ENCODE measurements at regions not wholly inside any gene's neighbourhood (a gene's known extent, or its start where the extent isn't known, plus 50 kb on each side); places are given as distances from the start of the nearest gene placed in this dataset.

- Histone ChIP-seq H3K27ac (no peak overlapping the region), H3K27me3 (no peaks in the 10 kb centered on the region), H3K36me3 (no peaks in the 10 kb centered on the region), H3K9me3 (no peaks in the 10 kb centered on the region), H3K4me3 (no peak overlapping the region), H3K4me1 (no peaks in the 10 kb centered on the region)
- DNase-seq (ENCODE audit: low spot score in 2 of 2), result no peak
- no peak for TF ChIP-seq POLR2AphosphoS5 (IDR thresholded peaks at IDR 0.05)
- no peak for TF ChIP-seq POLR2A (IDR thresholded peaks at IDR 0.05)
- TF ChIP-seq, protein P1, sequence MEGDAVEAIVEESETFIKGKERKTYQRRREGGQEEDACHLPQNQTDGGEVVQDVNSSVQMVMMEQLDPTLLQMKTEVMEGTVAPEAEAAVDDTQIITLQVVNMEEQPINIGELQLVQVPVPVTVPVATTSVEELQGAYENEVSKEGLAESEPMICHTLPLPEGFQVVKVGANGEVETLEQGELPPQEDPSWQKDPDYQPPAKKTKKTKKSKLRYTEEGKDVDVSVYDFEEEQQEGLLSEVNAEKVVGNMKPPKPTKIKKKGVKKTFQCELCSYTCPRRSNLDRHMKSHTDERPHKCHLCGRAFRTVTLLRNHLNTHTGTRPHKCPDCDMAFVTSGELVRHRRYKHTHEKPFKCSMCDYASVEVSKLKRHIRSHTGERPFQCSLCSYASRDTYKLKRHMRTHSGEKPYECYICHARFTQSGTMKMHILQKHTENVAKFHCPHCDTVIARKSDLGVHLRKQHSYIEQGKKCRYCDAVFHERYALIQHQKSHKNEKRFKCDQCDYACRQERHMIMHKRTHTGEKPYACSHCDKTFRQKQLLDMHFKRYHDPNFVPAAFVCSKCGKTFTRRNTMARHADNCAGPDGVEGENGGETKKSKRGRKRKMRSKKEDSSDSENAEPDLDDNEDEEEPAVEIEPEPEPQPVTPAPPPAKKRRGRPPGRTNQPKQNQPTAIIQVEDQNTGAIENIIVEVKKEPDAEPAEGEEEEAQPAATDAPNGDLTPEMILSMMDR (IDR thresholded peaks at IDR 0.05), result no peak
- no peak for TF ChIP-seq EP300 (IDR thresholded peaks at IDR 0.05)
Observed at GRCh38 chr11:111104185-111104584, 141.3 kb upstream of the POU2AF2 start.

DNA sequence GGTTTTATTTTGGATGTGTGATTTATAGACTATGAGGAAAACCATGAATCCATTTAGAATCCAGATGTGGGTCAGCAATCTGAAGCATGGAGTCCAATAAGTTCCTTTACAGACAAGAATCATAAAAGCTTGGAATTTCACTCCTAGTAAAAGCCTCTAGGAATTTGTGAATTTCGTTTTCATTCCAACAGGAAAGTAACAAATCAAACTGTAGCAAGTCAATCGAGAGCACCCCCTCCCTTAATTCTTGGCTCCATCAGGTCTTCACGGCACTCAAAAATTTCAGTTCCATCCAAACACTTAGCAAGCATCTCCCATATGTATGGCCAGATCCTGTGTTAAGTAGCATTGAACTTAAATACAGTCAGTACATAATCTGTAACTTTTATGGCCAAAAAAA is 143.6 kb upstream of the POU2AF2 start:
- TF ChIP-seq POLR2AphosphoS5 (IDR thresholded peaks at IDR 0.05) (no peak), POLR2A (IDR thresholded peaks at IDR 0.05) (no peak), EP300 (IDR thresholded peaks at IDR 0.05) (no peak)
- TF ChIP-seq, protein P1 (IDR thresholded peaks at IDR 0.05), result no peak
- Histone ChIP-seq H3K36me3 (no peaks in the 10 kb centered on the region), H3K9me3 (no peaks in the 10 kb centered on the region), H3K27me3 (no peaks in the 10 kb centered on the region), H3K4me1 (no peaks in the 10 kb centered on the region), H3K27ac (no peak overlapping the region), H3K4me3 (no peak overlapping the region)
- 37% methylated on average over 3 of the region's 3 CpGs for WGBS
- no peak for DNase-seq (ENCODE audit: low spot score in 2 of 2)

GRCh38 chr11:111099028-111099713 is 146.4 kb upstream of the POU2AF2 start:
- Histone ChIP-seq H3K4me3 (no peak overlapping the region), H3K4me1 (no peaks in the 10 kb centered on the region), H3K9me3 (no peaks in the 10 kb centered on the region), H3K27me3 (no peaks in the 10 kb centered on the region), H3K27ac (no peak overlapping the region), H3K36me3 (no peaks in the 10 kb centered on the region)
- no peak for TF ChIP-seq EP300 (IDR thresholded peaks at IDR 0.05)
- no peak for TF ChIP-seq POLR2A (IDR thresholded peaks at IDR 0.05)
- TF ChIP-seq, protein P1 (IDR thresholded peaks at IDR 0.05), result no peak
- no peak for TF ChIP-seq POLR2AphosphoS5 (IDR thresholded peaks at IDR 0.05)
- 80% methylated on average over 2 of the region's 2 CpGs for WGBS
- no peak for DNase-seq (ENCODE audit: low spot score in 2 of 2)

DNA sequence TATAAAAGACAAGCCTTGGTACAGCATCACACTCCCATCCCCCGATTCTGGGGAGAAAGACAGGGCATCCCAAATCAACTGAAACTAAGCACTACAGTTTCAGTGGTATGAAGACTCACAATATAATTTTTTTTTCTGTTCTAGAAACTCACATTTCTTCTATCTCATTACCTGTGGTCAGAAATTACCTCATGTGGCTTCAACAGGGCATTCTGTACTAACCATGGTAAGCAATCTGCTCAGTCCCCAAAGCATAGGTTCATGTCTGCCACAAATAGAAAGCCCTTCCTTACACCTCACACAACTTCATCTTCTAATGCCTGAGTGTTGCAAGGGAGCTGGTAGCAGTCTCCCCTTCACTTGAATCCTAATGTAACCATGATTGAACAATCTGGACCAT is 147.4 kb upstream of the POU2AF2 start:
- WGBS, result 78% methylated on average over 1 of the region's 1 CpG
- Histone ChIP-seq H3K36me3 (no peaks in the 10 kb centered on the region), H3K27ac (no peak overlapping the region), H3K4me1 (no peaks in the 10 kb centered on the region), H3K27me3 (no peaks in the 10 kb centered on the region), H3K9me3 (no peaks in the 10 kb centered on the region), H3K4me3 (no peak overlapping the region)
- no peak for TF ChIP-seq POLR2AphosphoS5 (IDR thresholded peaks at IDR 0.05)
- TF ChIP-seq EP300 (IDR thresholded peaks at IDR 0.05), result no peak
- TF ChIP-seq, protein P1 (IDR thresholded peaks at IDR 0.05), result no peak
- TF ChIP-seq POLR2A (IDR thresholded peaks at IDR 0.05), result no peak
- DNase-seq (ENCODE audit: low spot score in 2 of 2), result no peak

DNA sequence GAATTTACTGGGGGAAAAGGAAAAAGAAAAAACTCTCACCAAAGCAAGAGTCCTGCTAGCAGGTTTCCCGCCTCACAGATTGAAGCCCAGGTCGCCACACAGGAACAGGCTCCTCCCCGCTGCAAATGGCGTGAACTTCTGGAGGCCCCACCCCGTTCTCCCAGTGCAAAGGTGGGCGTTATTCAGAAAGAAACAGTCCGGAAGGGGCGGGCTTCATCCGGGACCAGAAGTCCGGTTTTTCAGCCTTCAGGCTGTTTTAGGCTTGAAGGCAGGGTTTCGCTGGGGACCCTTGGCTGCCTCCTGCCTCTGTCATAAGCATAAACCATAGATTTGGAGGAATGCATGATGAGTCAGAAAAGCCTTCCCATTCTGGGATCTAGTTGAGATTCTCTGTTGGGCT is 148.3 kb upstream of the POU2AF2 start:
- 56% methylated on average over 11 of the region's 11 CpGs for WGBS
- TF ChIP-seq POLR2A (IDR thresholded peaks at IDR 0.05) (no peak), EP300 (IDR thresholded peaks at IDR 0.05) (no peak), POLR2AphosphoS5 (IDR thresholded peaks at IDR 0.05) (no peak)
- TF ChIP-seq, protein P1 (IDR thresholded peaks at IDR 0.05), result no peak
- Histone ChIP-seq H3K36me3 (no peaks in the 10 kb centered on the region), H3K9me3 (no peaks in the 10 kb centered on the region), H3K4me3 (peak overlapping the region; percentile 23), H3K4me1 (no peaks in the 10 kb centered on the region), H3K27me3 (no peaks in the 10 kb centered on the region), H3K27ac (no peak overlapping the region)
- no peak for DNase-seq (ENCODE audit: low spot score in 2 of 2)

Data from suprapubic skin (tissue), 4 donors.